NCI-H510A (cell line): ENCODE measurements at regions not wholly inside any gene's neighbourhood (a gene's known extent, or its start where the extent isn't known, plus 50 kb on each side); places are given as distances from the start of the nearest gene placed in this dataset.

ENCODE experiments used
- DNase-seq: peaks from one replicate; lab custom pipeline; 2025; lab: John Stamatoyannopoulos, UW

DNA sequence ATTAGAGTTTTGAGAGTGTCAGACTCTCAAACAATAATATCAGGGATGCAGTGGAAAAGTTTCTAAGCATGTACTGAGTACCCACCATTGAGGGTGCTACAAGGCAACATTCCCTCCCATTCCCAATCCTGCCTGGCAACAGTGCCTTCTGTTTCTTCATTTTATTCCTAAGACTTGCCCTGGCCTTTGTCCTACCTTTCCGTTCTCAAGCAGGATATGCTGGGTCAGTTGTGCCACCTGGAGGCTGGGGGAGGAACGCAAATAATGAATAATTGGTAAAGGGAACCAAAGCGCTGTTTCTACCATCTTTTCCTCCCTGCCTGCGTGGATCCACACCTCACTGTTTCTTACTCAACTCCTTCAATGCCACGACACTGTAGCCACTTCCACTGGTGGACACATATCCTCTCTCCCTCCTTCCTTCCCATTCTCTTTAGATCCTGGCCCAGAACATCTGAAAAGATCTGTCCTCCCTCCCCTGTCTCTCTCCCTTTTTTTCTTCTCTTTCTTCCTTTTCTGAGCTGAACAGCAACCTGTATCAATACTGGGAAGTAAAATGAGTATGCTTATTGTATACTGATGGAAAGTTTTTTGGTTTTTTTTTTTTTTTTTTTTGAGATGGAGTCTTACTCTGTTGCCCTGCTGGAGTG, 149.5 kb downstream of the C9orf152 start:
- DNase-seq = peak; percentile 21

- DNase-seq = no peak
Measured at GRCh38 chr9:110059461-110059860, 148.5 kb downstream of the C9orf152 start.

GRCh38 chr9:110064803-110065202, 143.2 kb downstream of the C9orf152 start:
- no peak for DNase-seq

DNA sequence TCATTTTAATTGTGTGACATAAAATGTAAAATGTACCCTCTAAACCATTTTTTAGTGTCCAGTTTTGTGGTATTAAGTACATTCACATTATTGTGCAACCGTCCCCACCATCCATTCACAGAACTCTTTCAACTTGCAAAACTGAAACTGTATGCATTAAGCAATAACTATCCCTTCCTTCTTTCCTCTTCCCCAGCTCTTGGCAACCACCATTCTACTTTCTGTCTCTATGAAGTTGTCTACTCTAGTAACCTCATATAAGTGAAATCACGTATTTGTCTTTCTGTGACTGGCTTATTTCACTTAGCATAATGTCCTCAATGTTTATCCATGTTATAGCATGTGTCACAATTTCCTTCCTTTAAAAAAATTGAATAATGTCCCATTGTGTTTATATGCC, 142.4 kb downstream of the C9orf152 start:
- no peak for DNase-seq

GRCh38 chr9:110066929-110067716, 140.8 kb downstream of the C9orf152 start:
- DNase-seq = no peak

- no peak for DNase-seq
Measured at GRCh38 chr9:110068212-110068611, 139.7 kb downstream of the C9orf152 start.

GRCh38 chr9:110069326-110070248, 138.4 kb downstream of the C9orf152 start:
- no peak for DNase-seq

DNA sequence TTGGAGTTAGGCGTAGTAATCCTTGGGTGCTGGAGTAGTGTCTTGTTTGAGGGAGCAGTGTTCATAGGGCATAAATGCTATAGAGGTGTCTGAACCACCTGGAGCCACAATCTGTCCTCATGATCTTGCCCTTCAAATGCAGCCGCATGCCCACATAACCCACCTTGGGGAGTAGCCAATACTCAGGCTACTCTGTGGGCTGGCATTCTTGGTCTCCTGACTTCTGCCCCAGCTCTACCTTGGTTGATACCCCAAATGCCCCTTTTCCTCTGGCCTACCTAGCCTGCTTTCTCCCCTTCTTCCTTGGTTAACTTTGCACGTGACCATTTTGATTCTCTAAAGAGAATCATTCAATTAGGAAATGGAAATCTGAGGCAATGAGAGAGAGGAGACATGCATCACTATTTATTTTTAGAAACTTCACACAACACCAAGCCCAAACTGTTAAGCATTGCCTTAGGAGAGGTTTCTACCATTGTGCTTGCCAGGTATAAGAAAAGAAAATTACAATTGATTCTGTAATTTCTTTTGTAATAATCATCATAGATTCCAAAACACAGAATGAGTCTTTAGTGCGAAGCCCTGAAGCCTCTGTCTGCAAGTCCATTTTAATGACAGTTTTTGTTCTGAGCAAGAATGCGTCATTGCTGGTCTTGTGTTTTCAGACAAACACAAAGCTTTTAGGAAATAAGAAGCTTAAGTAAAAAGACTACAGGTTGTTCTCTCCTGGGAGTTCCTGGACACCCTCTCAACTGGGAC, 135.2 kb downstream of the C9orf152 start:
- DNase-seq = no peak

- no peak for DNase-seq
Measured at GRCh38 chr9:110073356-110073905, 134.5 kb downstream of the C9orf152 start.

GRCh38 chr9:110076894-110077725, 130.8 kb downstream of the C9orf152 start:
- DNase-seq = no peak

DNA sequence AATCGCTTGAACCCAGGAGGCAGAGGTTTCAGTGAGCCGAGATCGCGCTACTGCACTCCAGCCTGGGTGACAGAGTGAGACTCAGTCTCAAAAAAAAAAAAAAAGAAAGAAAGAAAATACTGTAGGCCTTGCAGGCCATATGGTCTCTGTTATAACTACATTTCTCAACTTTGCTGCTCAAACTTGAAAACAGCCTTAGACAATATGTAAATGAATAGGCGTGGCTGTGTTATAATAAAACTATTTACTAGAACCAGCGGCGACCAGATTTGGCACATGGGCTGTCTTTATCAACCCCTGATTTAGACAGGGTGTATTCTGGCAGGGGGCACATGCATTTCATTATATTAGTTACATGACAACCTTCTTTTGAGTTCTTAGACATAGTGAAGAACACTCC, 130.0 kb downstream of the C9orf152 start:
- no peak for DNase-seq

DNA sequence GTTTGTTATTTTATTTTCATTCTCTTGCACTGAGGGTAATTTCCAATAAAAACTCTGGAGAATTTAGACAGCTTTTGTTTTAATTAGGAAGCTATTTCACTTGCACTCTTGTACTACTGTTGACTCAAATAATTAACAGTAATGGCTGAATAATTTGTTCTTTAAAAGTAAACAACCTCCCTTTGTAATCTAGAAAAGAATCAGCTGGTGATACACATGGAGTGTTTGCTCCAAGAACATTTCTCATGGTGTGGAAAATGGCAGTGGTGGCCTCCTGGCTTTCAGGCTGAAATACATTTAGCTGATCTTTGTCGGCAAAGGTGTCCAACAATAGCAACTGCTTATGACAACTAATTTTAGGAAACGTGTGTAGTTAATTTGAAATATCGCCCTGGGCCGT, 129.4 kb downstream of the C9orf152 start:
- no peak for DNase-seq

DNA sequence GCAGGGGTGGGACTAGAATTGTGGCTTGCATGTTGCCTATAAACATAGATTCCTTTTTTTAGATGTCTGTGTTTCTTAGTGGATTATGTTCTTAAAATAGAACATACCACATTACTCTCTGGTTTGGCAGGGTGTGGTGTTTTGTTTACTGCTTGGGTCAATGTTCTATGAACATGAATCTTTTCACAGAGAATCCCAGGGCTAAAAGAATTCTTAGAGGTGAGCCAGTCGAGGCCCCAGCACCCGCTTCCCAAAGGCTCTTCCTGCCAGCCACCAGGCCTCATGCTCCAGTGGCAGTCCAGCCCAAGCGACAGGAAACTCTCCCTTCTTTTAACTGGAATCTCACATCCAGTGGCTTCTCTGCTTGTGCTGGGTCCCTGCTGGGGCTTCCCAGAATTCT, 126.6 kb downstream of the C9orf152 start:
- DNase-seq = peak; percentile 26

GRCh38 chr9:110083866-110084265, 124.1 kb downstream of the C9orf152 start:
- DNase-seq = no peak

GRCh38 chr9:110086537-110086936, 121.4 kb downstream of the C9orf152 start:
- no peak for DNase-seq

DNA sequence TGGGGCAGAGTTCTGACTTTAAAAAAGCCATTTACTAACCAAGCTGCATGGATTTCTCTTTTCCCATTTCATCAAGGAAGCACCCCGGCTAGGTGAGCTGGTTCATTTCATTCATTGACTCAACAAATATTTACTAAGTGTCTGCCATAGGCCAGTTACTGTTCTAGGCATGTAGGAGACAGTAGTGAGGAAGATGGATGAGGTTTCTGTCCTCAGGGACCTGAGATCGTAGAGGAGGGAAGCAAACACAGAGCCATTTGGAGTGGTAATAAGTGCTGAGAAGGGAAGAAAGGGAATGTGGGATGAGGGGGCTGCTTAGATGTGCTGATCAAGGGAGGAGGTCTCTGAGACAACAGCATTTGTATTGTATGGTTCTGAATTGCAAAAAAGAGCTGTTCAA, 120.4 kb downstream of the C9orf152 start:
- DNase-seq = no peak

- DNase-seq = no peak
Measured at GRCh38 chr9:110088099-110088498, 119.9 kb downstream of the C9orf152 start.

DNA sequence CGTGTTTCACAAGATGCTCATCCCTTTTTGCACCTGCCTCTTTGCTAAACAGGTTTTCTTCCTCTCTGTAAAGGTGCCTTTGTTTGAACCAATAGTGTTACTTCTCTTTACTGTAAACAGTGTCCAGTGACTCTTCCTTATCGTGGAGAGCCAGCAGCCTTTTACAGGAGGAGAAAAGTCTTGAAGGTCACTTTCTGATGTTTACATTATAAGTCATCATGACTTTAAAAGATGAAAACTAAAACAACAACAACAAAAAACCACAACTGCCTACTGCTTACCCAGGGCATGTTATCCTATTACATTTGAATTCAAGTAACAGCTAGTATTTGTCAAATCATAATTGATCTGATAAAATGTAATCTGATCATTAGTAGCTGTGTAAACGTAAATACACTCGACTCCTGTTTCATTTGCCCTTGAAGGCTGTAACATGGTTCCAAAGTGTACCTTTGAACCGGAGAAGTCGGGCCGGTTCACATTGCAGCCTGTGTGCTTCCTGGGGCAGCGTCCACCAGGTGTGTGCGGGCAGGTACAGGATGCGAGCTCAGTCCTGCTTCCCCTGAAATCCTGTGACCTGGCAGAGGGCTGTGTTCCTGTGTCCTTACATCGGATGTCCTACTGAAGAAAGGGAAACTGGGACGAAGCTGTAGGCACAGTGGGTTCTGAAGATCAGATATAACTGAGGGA, 118.1 kb downstream of the C9orf152 start:
- peak; percentile 81 for DNase-seq

GRCh38 chr9:110092792-110093191, 115.2 kb downstream of the C9orf152 start:
- no peak for DNase-seq

DNA sequence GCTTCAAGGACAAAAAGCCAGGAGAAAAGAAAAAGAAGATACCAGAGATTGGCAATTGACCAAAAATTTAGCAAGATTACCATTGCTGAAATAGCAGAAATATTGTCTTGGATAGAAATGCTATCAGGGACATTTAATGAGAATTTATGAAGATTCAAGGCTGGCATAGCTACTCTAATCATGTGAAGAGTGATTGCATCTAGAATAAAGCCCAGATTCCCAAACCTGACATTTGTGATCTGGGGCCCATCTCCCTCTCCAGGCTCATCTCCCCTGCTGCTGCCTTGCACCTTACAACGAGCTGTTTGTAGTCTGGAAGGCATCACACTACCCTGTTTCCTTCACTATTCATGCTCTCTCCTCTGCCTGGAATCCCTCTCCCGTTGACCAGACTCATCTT, 114.5 kb downstream of the C9orf152 start:
- no peak for DNase-seq
